ENCODE measurements at regions not wholly inside any gene's neighbourhood (a gene's known extent, or its start where the extent isn't known, plus 50 kb on each side); places are given as distances from the start of the nearest gene placed in this dataset.

DNA sequence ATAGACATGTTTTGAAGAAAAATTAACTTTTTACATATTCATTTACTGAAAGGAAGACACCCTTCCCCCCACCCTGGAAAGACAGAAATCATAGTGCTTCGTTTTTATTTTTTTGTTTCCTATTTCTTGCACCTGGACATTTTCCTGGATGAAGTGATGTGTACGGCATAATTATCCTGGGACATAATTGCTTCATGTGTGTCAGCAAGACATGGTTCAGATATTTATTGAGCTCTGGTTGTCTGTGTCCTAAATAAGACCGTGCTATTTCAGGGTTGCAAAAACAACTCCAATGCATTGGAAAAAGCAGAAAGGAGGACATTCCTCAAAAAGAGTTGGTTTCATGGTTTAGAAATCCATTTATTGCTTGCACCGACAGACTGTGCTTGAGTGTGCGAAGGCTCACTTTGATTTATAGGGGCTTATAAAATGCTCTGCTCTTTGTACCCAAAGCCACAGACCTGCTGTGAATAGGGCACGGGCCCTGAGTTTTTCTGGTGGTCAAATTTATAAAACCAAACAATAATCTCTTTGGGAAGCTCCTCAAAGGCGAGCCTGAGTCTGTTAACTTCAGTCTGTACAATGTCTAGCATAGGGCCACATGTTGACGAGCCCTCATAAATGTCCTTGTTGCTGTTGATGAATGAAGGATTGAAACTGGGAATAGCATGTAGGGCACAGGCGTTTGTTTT is 179.5 kb downstream of the SOX4 start:
- H3K4me2 ChIP-seq (ENCODE audit: low read depth, low read length, poor library complexity, severe bottlenecking) = no peak overlapping the region
- H3K36me3 ChIP-seq (ENCODE audit: insufficient read depth, low read length) = peaks cover 47% of the 10 kb centered on the region
- no peak overlapping the region for H3K9ac ChIP-seq (ENCODE audit: low read depth, low read length, poor library complexity, severe bottlenecking)

DNA sequence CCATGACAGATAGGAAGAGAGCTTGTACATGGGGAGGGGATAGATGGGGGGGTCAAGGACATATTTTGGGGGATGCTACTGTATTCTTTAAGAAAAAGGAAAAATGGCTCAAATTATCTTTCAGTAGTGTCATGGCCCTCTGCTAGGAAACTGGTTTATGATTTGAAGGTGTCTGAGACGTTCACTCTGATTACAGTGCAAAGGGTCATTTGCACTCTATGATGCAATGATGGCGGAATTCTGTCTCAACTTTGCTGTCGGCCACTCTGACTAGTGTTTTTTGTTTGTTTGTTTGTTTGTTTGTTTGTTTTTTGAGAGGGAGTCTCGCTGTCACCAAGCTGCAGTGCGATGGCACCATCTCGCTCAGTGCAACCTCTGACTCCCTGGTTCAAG is 180.0 kb downstream of the SOX4 start:
- H3K4me2 ChIP-seq (ENCODE audit: low read depth, low read length, poor library complexity, severe bottlenecking) = no peak overlapping the region
- H3K4me1 ChIP-seq (ENCODE audit: insufficient read depth, low read length, poor library complexity, severe bottlenecking) = peaks cover 19% of the 10 kb centered on the region
- peaks cover 51% of the 10 kb centered on the region for H3K36me3 ChIP-seq (ENCODE audit: insufficient read depth, low read length)
- no peak overlapping the region for H3K4me3 ChIP-seq (ENCODE audit: low read length, poor library complexity, severe bottlenecking)
- H3K9ac ChIP-seq (ENCODE audit: low read depth, low read length, poor library complexity, severe bottlenecking) = no peak overlapping the region
- TF ChIP-seq EZH2phosphoT487 (IDR thresholded peaks at IDR 0.05; ENCODE audit: borderline replicate concordance) = no peak
- TF ChIP-seq, protein P1, sequence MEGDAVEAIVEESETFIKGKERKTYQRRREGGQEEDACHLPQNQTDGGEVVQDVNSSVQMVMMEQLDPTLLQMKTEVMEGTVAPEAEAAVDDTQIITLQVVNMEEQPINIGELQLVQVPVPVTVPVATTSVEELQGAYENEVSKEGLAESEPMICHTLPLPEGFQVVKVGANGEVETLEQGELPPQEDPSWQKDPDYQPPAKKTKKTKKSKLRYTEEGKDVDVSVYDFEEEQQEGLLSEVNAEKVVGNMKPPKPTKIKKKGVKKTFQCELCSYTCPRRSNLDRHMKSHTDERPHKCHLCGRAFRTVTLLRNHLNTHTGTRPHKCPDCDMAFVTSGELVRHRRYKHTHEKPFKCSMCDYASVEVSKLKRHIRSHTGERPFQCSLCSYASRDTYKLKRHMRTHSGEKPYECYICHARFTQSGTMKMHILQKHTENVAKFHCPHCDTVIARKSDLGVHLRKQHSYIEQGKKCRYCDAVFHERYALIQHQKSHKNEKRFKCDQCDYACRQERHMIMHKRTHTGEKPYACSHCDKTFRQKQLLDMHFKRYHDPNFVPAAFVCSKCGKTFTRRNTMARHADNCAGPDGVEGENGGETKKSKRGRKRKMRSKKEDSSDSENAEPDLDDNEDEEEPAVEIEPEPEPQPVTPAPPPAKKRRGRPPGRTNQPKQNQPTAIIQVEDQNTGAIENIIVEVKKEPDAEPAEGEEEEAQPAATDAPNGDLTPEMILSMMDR (conservative IDR thresholded peaks at IDR 0.05; ENCODE audit: low read length) = no peak
- no peak overlapping the region for H2AFZ ChIP-seq (ENCODE audit: low read length)
- H4K20me1 ChIP-seq (ENCODE audit: insufficient read depth, low read length, poor library complexity, severe bottlenecking) = peaks cover 78% of the 10 kb centered on the region
- no peaks in the 10 kb centered on the region for H3K9me2 ChIP-seq (replicated peaks; ENCODE audit: low read depth, low read length)
- no peaks in the 10 kb centered on the region for H3K27me3 ChIP-seq (ENCODE audit: insufficient read depth, low read length, poor library complexity, severe bottlenecking)
- H3F3A ChIP-seq (ENCODE audit: low read depth) = 0 out of 2 replicates have a peak, but pooled peaks cover 2% of the 10 kb centered on the region
- no peaks in the 10 kb centered on the region for H3K9me3 ChIP-seq (ENCODE audit: insufficient read depth, low read depth, low read length)
- peaks cover 94% of the 10 kb centered on the region for H3K79me2 ChIP-seq (ENCODE audit: insufficient read depth, low read length)

More for the DNA sequence above, 179.5 kb downstream of the SOX4 start:
- Histone ChIP-seq H3F3A (ENCODE audit: low read depth) (0 out of 2 replicates have a peak, but pooled peaks cover 2% of the 10 kb centered on the region), H3K27me3 (ENCODE audit: insufficient read depth, low read length, poor library complexity, severe bottlenecking) (no peaks in the 10 kb centered on the region), H2AFZ (ENCODE audit: low read length) (no peak overlapping the region), H3K9me3 (ENCODE audit: insufficient read depth, low read depth, low read length) (no peaks in the 10 kb centered on the region), H3K4me3 (ENCODE audit: low read length, poor library complexity, severe bottlenecking) (no peak overlapping the region), H3K79me2 (ENCODE audit: insufficient read depth, low read length) (peaks cover 95% of the 10 kb centered on the region), H3K9me2 (replicated peaks; ENCODE audit: low read depth, low read length) (no peaks in the 10 kb centered on the region), H4K20me1 (ENCODE audit: insufficient read depth, low read length, poor library complexity, severe bottlenecking) (peaks cover 80% of the 10 kb centered on the region), H3K4me1 (ENCODE audit: insufficient read depth, low read length, poor library complexity, severe bottlenecking) (peaks cover 19% of the 10 kb centered on the region)
- TF ChIP-seq EZH2phosphoT487 (IDR thresholded peaks at IDR 0.05; ENCODE audit: borderline replicate concordance) = no peak
- TF ChIP-seq, protein P1 (conservative IDR thresholded peaks at IDR 0.05; ENCODE audit: low read length) = no peak

DNA sequence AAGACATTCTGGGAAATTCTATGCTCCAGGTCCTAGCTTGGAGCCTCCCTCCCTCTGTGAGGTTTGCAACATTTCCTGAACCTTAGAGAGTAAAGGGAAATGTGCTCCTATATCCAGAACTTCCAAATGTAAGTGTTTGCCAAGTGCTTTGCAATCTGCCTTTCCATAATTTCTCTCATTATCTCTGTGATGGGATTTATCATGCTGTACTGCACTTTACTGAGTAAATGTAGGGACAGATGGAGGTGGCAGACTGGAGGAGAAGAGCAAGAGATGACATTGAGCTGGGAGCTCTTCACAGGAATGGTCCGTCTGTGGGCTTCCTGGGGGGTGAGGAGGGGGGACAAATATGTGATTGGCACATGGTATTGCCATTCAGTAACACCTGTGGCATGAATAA is 184.3 kb downstream of the SOX4 start:
- Histone ChIP-seq H4K20me1 (ENCODE audit: insufficient read depth, low read length, poor library complexity, severe bottlenecking) (peaks cover 69% of the 10 kb centered on the region), H3K27me3 (ENCODE audit: insufficient read depth, low read length, poor library complexity, severe bottlenecking) (no peaks in the 10 kb centered on the region), H3K4me3 (ENCODE audit: low read length, poor library complexity, severe bottlenecking) (no peak overlapping the region), H3K36me3 (ENCODE audit: insufficient read depth, low read length) (peaks cover 63% of the 10 kb centered on the region), H3K9ac (ENCODE audit: low read depth, low read length, poor library complexity, severe bottlenecking) (no peak overlapping the region), H3K9me3 (ENCODE audit: insufficient read depth, low read depth, low read length) (no peaks in the 10 kb centered on the region), H3K79me2 (ENCODE audit: insufficient read depth, low read length) (peaks cover 95% of the 10 kb centered on the region), H3K4me2 (ENCODE audit: low read depth, low read length, poor library complexity, severe bottlenecking) (no peak overlapping the region), H2AFZ (ENCODE audit: low read length) (no peak overlapping the region), H3F3A (ENCODE audit: low read depth) (0 out of 2 replicates have a peak, but pooled peaks cover 5% of the 10 kb centered on the region), H3K4me1 (ENCODE audit: insufficient read depth, low read length, poor library complexity, severe bottlenecking) (no peaks in the 10 kb centered on the region), H3K9me2 (replicated peaks; ENCODE audit: low read depth, low read length) (no peaks in the 10 kb centered on the region)
- TF ChIP-seq, protein P1 (conservative IDR thresholded peaks at IDR 0.05; ENCODE audit: low read length) = no peak
- TF ChIP-seq EZH2phosphoT487 (IDR thresholded peaks at IDR 0.05; ENCODE audit: borderline replicate concordance) = no peak

Data from Loucy (cell line).